Tibial nerve (tissue), 4 donors: ENCODE measurements at regions not wholly inside any gene's neighbourhood (a gene's known extent, or its start where the extent isn't known, plus 50 kb on each side); places are given as distances from the start of the nearest gene placed in this dataset.
"Not testable (repeated sequence)": the region's sequence is repeated elsewhere in the genome, so short reads cannot be mapped to it uniquely, and the experiment has no call there.

Source experiments
- DNase-seq, 2 donors: peaks; one replicate each; pipeline ENCODE4 v3.0.0-alpha.2; 2019; ENCODE audit warnings: low spot score in 2 of 2
- H3K27ac ChIP-seq, 4 donors: fragments of 200-600 bp; sonication (generic) in 3 of 4; one replicate each; pipeline ENCODE4 v1.5.1; 2017 to 2019; ENCODE audit warnings: mild to moderate bottlenecking in 1 of 4
- H3K27me3 ChIP-seq, 2 donors: fragments of 200-600 bp; sonication (generic) in 1 of 2; one replicate each; pipeline versions ENCODE4 v1.5.1 to v1.6.0; 2017 to 2019
- H3K36me3 ChIP-seq, 3 donors: fragments of 200-600 bp; sonication (generic); one replicate each; pipeline ENCODE4 v1.5.1; 2018 to 2019
- H3K4me1 ChIP-seq, 4 donors: fragments of 200-600 bp; sonication (generic) in 3 of 4; one replicate each; pipeline ENCODE4 v1.5.1; 2017 to 2019
- H3K4me3 ChIP-seq, 4 donors: fragments of 200-600 bp; sonication (generic) in 3 of 4; one replicate each; pipeline ENCODE4 v1.5.1; 2017 to 2019; ENCODE audit warnings: mild to moderate bottlenecking in 1 of 4, moderate library complexity in 1 of 4
- H3K9me3 ChIP-seq, 4 donors: fragments of 200-600 bp; sonication (generic) in 3 of 4; one replicate each; pipeline ENCODE4 v1.5.1; 2017 to 2019
- EP300 ChIP-seq, 2 donors: sonication (generic); formaldehyde crosslinking; IDR thresholded peaks; one replicate each; pipeline ENCODE4 v1.6.1; 2017; ENCODE audit warnings: antibody characterized with exemption in 2 of 2, mild to moderate bottlenecking in 1 of 2
- POLR2A ChIP-seq, 2 donors: fragments of 450-650 bp; IDR thresholded peaks; one replicate each; pipeline ENCODE4 v1.6.1; 2017; ENCODE audit warnings: antibody characterized with exemption in 2 of 2, mild to moderate bottlenecking in 2 of 2, moderate library complexity in 2 of 2
- WGBS, 2 donors: methylation state at CpG; one replicate each; pipeline ENCODE4 v1.1.5; 2018; 5-methylcytosine and 5-hydroxymethylcytosine counted together
- TF ChIP-seq, protein P1 (sequence below), 5 experiments: fragments of 200-600 bp in 3 of 5; fragments of 450-650 bp in 2 of 5; sonication (generic) in 3 of 5; IDR thresholded peaks; one replicate each; pipeline ENCODE4 v1.5.1; 2016 to 2019; ENCODE audit warnings: antibody characterized with exemption in 5 of 5, mild to moderate bottlenecking in 3 of 5, moderate library complexity in 2 of 5

DNA sequence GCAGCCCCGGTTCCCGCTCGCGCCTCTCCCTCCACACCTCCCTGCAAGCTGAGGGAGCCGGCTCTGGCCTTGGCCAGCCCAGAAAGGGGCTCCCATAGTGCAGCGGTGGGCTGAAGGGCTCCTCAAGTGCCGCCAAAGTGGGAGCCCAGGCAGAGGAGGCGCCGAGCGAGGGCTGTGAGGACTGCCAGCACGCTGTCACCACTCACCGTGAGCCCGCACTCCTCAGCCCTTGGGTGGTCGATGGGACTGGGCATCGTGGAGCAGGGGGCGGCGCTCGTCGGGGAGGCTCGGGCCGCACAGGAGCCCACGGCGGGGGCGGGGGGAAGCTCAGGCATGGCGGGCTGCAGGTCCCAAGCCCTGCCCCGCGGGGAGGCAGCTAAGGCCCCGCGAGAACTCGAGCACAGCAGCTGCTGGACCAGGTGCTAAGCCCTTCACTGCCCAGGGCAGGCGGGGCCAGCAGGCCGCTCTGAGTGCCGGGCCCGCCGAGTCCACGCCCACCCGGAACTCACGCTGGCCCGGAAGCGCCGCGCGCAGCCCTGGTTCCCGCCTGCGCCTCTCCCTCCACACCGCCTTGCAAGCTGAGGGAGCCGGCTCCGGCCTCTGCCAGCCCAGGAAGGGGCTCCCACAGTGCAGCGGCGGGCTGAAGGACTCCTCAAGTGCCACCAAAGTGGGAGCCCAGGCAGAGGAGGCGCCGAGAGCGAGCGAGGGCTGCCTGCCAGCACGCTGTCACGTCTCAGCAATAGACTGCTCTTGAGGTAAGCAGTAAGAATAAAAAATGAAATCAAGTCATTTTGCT is 670.2 kb upstream of the CTNND2 start:
- not testable (repeated sequence) for H3K4me1 ChIP-seq, H3K36me3 ChIP-seq, H3K4me3 ChIP-seq, H3K27me3 ChIP-seq, H3K27ac ChIP-seq, DNase-seq
- WGBS, 2 donors, result 94 to 96% methylated on average over 9 to 53 of the region's 56 CpGs
- peaks cover 0 to 12% (median 0%) of the 10 kb centered on the region in 4 donors for H3K9me3 ChIP-seq

DNA sequence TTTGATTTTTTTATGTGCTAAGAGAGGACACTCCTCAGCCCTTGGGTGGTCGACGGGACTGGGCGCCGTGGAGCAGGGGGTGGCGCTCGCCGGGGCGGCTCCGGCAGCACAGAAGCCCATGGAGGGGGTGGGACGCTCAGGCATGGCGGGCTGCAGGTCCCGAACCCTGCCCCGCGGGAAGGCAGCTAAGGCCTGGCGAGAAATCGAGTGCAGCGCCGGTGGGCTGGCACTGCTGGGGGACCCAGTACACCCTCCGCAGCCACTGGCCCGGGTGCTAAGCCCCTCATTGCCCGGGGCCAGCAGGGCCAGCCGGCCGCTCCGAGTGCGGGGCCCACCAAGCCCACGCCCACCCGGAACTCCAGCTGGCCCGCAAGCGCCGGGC is 669.7 kb upstream of the CTNND2 start:
- not testable (repeated sequence) for H3K4me1 ChIP-seq, H3K36me3 ChIP-seq, H3K27ac ChIP-seq, H3K4me3 ChIP-seq, DNase-seq, H3K27me3 ChIP-seq
- WGBS, 2 donors, result 95 to 97% methylated on average over 25 to 30 of the region's 30 CpGs
- peaks cover 0 to 12% (median 0%) of the 10 kb centered on the region in 4 donors for H3K9me3 ChIP-seq

DNA sequence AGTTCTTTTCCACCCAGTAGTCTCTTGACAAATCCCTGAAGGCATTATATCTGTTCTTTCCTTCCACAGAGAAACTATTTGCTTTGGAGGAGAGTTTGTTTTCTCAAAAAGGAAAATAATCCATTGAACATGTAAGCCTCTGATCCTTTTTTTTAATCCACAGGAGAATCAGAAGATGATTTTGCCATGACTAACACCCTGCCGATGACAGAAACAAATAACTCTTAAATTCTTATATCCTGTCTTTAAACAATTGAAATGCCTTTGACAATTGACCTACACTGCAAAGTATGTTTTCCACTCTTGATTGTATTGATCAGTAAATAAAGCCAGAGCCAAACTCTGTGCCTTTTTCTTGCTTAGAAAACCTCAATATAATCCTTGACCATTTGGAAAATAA is 666.4 kb upstream of the CTNND2 start:
- Histone ChIP-seq H3K9me3 (peaks cover 0 to 8% (median 0%) of the 10 kb centered on the region in 4 donors), H3K36me3 (no peaks in the 10 kb centered on the region), H3K4me1 (no peaks in the 10 kb centered on the region), H3K27me3 (no peaks in the 10 kb centered on the region), H3K4me3 (no peak overlapping the region), H3K27ac (no peak overlapping the region)
- no peak for DNase-seq
- whole genome bisulfite sequencing, 2 donors, result 49 to 74% methylated on average over 1 of the region's 1 CpG
- TF ChIP-seq POLR2A (IDR thresholded peaks at IDR 0.05) (no peak), EP300 (IDR thresholded peaks at IDR 0.05) (no peak)
- TF ChIP-seq, protein P1, sequence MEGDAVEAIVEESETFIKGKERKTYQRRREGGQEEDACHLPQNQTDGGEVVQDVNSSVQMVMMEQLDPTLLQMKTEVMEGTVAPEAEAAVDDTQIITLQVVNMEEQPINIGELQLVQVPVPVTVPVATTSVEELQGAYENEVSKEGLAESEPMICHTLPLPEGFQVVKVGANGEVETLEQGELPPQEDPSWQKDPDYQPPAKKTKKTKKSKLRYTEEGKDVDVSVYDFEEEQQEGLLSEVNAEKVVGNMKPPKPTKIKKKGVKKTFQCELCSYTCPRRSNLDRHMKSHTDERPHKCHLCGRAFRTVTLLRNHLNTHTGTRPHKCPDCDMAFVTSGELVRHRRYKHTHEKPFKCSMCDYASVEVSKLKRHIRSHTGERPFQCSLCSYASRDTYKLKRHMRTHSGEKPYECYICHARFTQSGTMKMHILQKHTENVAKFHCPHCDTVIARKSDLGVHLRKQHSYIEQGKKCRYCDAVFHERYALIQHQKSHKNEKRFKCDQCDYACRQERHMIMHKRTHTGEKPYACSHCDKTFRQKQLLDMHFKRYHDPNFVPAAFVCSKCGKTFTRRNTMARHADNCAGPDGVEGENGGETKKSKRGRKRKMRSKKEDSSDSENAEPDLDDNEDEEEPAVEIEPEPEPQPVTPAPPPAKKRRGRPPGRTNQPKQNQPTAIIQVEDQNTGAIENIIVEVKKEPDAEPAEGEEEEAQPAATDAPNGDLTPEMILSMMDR (IDR thresholded peaks at IDR 0.05), result no peak

DNA sequence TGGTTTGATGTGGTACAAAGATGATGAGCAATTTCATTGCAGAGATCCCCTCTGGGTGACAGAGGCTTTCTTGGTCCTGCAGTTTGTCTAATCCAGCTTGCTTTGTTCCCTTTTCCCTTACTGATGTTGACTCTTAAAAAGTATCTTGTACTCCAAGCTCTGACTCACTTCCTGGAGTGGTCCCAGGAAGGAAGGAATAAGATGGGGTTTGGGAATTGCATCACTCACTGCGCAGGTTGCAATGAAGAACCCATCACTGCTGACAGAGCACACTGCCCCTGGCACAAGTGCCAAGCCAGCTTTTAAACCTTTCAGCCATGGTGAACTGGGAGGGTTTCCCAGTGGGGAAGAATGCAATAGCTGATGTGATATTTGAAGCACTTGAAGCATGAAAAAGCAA is 662.2 kb upstream of the CTNND2 start:
- no peaks in the 10 kb centered on the region for H3K36me3 ChIP-seq
- H3K27ac ChIP-seq, result no peak overlapping the region
- H3K4me3 ChIP-seq, result no peak overlapping the region
- TF ChIP-seq, protein P1 (IDR thresholded peaks at IDR 0.05), result no peak
- TF ChIP-seq EP300 (IDR thresholded peaks at IDR 0.05), result no peak
- no peak for TF ChIP-seq POLR2A (IDR thresholded peaks at IDR 0.05)
- peaks cover 0 to 6% (median 0%) of the 10 kb centered on the region in 4 donors for H3K9me3 ChIP-seq
- no peaks in the 10 kb centered on the region for H3K4me1 ChIP-seq
- H3K27me3 ChIP-seq, result no peaks in the 10 kb centered on the region
- DNase-seq, result no peak
- WGBS, 2 donors, result 83 to 90% methylated on average over 1 of the region's 1 CpG

DNA sequence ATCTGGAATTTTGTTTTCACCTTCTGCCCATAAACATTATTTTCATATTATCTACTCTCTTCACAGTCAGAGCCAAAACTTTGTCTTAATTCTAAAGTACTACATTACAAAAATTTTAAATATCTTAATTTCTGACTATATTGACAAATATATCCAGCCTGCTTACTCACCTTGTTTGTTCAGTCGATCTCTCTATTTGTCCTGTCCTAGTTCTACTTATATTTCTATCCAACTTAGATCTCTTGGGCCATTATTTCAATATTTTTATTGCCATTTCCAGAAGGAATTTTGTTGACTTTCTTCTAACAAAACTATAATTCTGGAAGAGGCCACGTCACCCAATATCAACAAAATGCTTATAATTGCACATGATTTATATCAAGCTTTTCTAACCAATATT is 652.8 kb upstream of the CTNND2 start:
- TF ChIP-seq, protein P1 (IDR thresholded peaks at IDR 0.05), result no peak
- no peak for TF ChIP-seq EP300 (IDR thresholded peaks at IDR 0.05)
- TF ChIP-seq POLR2A (IDR thresholded peaks at IDR 0.05), result no peak
- H3K4me1 ChIP-seq, result no peaks in the 10 kb centered on the region
- no peak overlapping the region for H3K4me3 ChIP-seq
- H3K27me3 ChIP-seq, result no peaks in the 10 kb centered on the region
- DNase-seq, result no peak
- H3K9me3 ChIP-seq, result no peaks in the 10 kb centered on the region
- 69 to 78% methylated on average over 2 of the region's 2 CpGs for WGBS, 2 donors
- H3K27ac ChIP-seq, result no peak overlapping the region
- H3K36me3 ChIP-seq, result no peaks in the 10 kb centered on the region

DNA sequence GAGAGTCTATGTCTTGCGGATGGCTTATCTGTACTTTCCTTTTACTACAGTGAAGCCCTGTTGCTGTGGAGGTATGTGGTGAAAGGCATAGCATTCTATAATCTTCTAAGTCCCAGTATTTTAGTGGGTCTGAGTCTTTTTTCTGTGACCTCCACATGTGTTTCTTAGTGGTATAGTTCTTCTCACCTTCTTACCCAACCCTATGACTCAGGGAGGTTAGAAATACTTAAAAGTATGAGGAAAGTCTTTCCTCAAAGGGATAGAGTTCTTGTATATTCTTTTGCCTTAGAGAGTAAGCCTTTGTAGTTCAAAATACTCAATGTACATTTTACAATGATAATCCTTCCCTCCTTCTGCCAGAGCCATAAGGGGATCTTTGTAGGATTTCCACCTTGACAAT is 621.9 kb upstream of the CTNND2 start:
- Histone ChIP-seq H3K27ac (no peak overlapping the region), H3K9me3 (no peaks in the 10 kb centered on the region), H3K27me3 (no peaks in the 10 kb centered on the region), H3K4me3 (no peak overlapping the region), H3K4me1 (no peaks in the 10 kb centered on the region), H3K36me3 (no peaks in the 10 kb centered on the region)
- WGBS, 2 donors, result 82 to 100% methylated on average over 1 of the region's 1 CpG
- no peak for DNase-seq
- TF ChIP-seq EP300 (IDR thresholded peaks at IDR 0.05), result no peak
- TF ChIP-seq POLR2A (IDR thresholded peaks at IDR 0.05), result no peak
- TF ChIP-seq, protein P1 (IDR thresholded peaks at IDR 0.05), result no peak
